Ovary (tissue), 7 donors: ENCODE measurements at regions not wholly inside any gene's neighbourhood (a gene's known extent, or its start where the extent isn't known, plus 50 kb on each side); places are given as distances from the start of the nearest gene placed in this dataset.

Experiments used
- DNase-seq, 5 donors: peaks; one replicate each; pipeline ENCODE4 v3.0.0-alpha.2; 2019 to 2020
- H3K27ac ChIP-seq, 2 donors: fragments of 200-600 bp; one replicate each; pipeline versions ENCODE4 v1.5.1 to v1.8.0; 2019 to 2022
- H3K27me3 ChIP-seq: fragments of 200-600 bp; one replicate; pipeline ENCODE4 v1.8.0; 2022
- H3K36me3 ChIP-seq: fragments of 200-600 bp; sonication (generic); one replicate; pipeline ENCODE4 v1.5.1; 2019
- H3K4me1 ChIP-seq: one replicate; pipeline ENCODE4 v1.8.1; 2013; ENCODE audit warnings: mild to moderate bottlenecking, moderate library complexity; ENCODE audit not compliant: insufficient read depth
- H3K4me3 ChIP-seq: fragments of 200-600 bp; sonication (generic); one replicate; pipeline ENCODE4 v1.5.1; 2017
- H3K9me3 ChIP-seq, 2 donors: fragments of 200-600 bp in 1 of 2; sonication (generic) in 1 of 2; one replicate each; pipeline versions ENCODE4 v1.5.1 to v1.8.1; 2013 to 2019; ENCODE audit warnings: mild to moderate bottlenecking in 1 of 2, moderate library complexity in 1 of 2
- CTCF ChIP-seq, 3 donors: fragments of 450-650 bp in 2 of 3; fragments of 200-600 bp in 1 of 3; IDR thresholded peaks; one replicate each; pipeline versions ENCODE4 v1.5.1 to v1.8.0; 2016 to 2022; ENCODE audit warnings: antibody characterized with exemption in 3 of 3, mild to moderate bottlenecking in 1 of 3
- EP300 ChIP-seq: sonication (generic); formaldehyde crosslinking; IDR thresholded peaks from one replicate; pipeline ENCODE4 v1.6.1; 2017; ENCODE audit warnings: antibody characterized with exemption
- POLR2A ChIP-seq: fragments of 450-650 bp; IDR thresholded peaks from one replicate; pipeline ENCODE4 v1.6.1; 2017; ENCODE audit warnings: antibody characterized with exemption, mild to moderate bottlenecking, moderate library complexity
- WGBS, 3 donors: extraction: QIAGEN DNeasy Blood & Tissue Kit in 1 of 3; methylation state at CpG; one replicate each; pipeline versions ENCODE4 v1.1.5 to v1.1.7; 2013 to 2017; 5-methylcytosine and 5-hydroxymethylcytosine counted together
- intact Hi-C, 4 donors: fragments of 100-400 bp; cut with DNase I; formaldehyde crosslinking; loops; one replicate each; pipeline versions ENCODE4 v1.11.0 to v1.15.1; 2022 to 2023
- donor health status: DM: no; HTN: no; CAD: no; lungs with moderate emphysema.
- donor health status: DM: no; HTN: no; CAD: no.
- donor health status: Bipolar disorder and iron deficiency.
- donor health status: DM: no; HTN: no; CAD: no.
- donor health status: DM: yes; HTN: yes; CAD: no.

- Histone ChIP-seq H3K4me3 (no peak overlapping the region), H3K27me3 (peaks cover 4% of the 10 kb centered on the region), H3K36me3 (no peaks in the 10 kb centered on the region), H3K9me3 (no peaks in the 10 kb centered on the region), H3K27ac (no peak overlapping the region), H3K4me1 (no peaks in the 10 kb centered on the region)
- intact Hi-C loops, result no loop called here
- no peak for DNase-seq
- TF ChIP-seq CTCF (IDR thresholded peaks at IDR 0.05), result no peak
- TF ChIP-seq POLR2A, result no peak
- no peak for TF ChIP-seq EP300
Observed at GRCh38 chr9:14511452-14511851, 181.8 kb downstream of the ZDHHC21 start.

GRCh38 chr9:14508884-14509283, 184.3 kb downstream of the ZDHHC21 start:
- 82 to 88% (median 85%) methylated on average over 2 of the region's 2 CpGs for WGBS, 3 donors
- Histone ChIP-seq H3K27me3 (peaks cover 4% of the 10 kb centered on the region), H3K4me1 (no peaks in the 10 kb centered on the region), H3K36me3 (no peaks in the 10 kb centered on the region), H3K27ac (no peak overlapping the region), H3K9me3 (no peaks in the 10 kb centered on the region), H3K4me3 (no peak overlapping the region)
- DNase-seq, result no peak
- TF ChIP-seq POLR2A, result no peak
- TF ChIP-seq EP300, result no peak
- no peak for TF ChIP-seq CTCF (IDR thresholded peaks at IDR 0.05)
- intact Hi-C loops, result no loop called here

- H3K9me3 ChIP-seq, result no peaks in the 10 kb centered on the region
- DNase-seq, result no peak
- no peak overlapping the region for H3K27ac ChIP-seq
- TF ChIP-seq POLR2A (no peak), CTCF (IDR thresholded peaks at IDR 0.05) (no peak), EP300 (no peak)
- no peak overlapping the region for H3K4me3 ChIP-seq
- H3K36me3 ChIP-seq, result no peaks in the 10 kb centered on the region
- H3K4me1 ChIP-seq, result no peaks in the 10 kb centered on the region
- H3K27me3 ChIP-seq, result no peaks in the 10 kb centered on the region
- intact Hi-C loops, result no loop called here
- WGBS, 3 donors, result 86 to 88% (median 86%) methylated on average over 4 of the region's 4 CpGs
Observed at GRCh38 chr9:14501366-14501765, 187.4 kb upstream of the NFIB start.

- intact Hi-C loops, result no loop called here
- no peaks in the 10 kb centered on the region for H3K27me3 ChIP-seq
- H3K27ac ChIP-seq, result no peak overlapping the region
- no peaks in the 10 kb centered on the region for H3K9me3 ChIP-seq
- WGBS, 3 donors, result 64 to 69% (median 67%) methylated on average over 9 of the region's 9 CpGs
- DNase-seq, result no peak
- TF ChIP-seq CTCF (IDR thresholded peaks at IDR 0.05) (no peak), EP300 (no peak), POLR2A (no peak)
- H3K4me1 ChIP-seq, result no peaks in the 10 kb centered on the region
- H3K4me3 ChIP-seq, result no peak overlapping the region
- H3K36me3 ChIP-seq, result no peaks in the 10 kb centered on the region
Observed at GRCh38 chr9:14500705-14501104, 186.8 kb upstream of the NFIB start.

GRCh38 chr9:14499976-14500375, 186.0 kb upstream of the NFIB start:
- Histone ChIP-seq H3K9me3 (no peaks in the 10 kb centered on the region), H3K36me3 (no peaks in the 10 kb centered on the region), H3K27ac (no peak overlapping the region), H3K4me1 (no peaks in the 10 kb centered on the region), H3K27me3 (no peaks in the 10 kb centered on the region), H3K4me3 (no peak overlapping the region)
- intact Hi-C loops, result no loop called here
- WGBS, 3 donors, result 89 to 91% (median 89%) methylated on average over 6 of the region's 6 CpGs
- TF ChIP-seq POLR2A, result no peak
- no peak for TF ChIP-seq CTCF (IDR thresholded peaks at IDR 0.05)
- TF ChIP-seq EP300, result no peak
- no peak for DNase-seq
